ENCODE measurements at regions not wholly inside any gene's neighbourhood (a gene's known extent, or its start where the extent isn't known, plus 50 kb on each side); places are given as distances from the start of the nearest gene placed in this dataset.

DNA sequence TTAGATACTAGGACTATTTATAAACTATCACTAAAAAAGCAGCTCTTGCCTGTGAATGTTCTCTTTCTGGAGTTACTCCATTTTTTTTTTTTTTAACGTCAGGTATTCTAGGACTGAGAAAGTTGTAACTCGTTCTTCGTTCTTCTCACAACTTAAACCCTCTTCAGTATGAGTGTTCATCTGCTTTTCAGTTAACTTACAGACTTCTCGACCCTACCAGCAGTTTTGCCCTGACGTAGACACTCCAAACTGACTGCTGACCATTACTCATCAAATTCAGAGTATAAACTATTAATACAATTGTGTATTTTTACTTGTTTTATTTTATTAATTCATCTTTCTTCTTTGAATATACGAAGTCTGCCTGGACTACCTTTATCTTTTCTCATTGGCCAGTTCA is 353.1 kb downstream of the GPR37 start:
- TF ChIP-seq GATA3 (IDR thresholded peaks at IDR 0.05; ENCODE audit: low read depth, low read length) (no peak), GATA2 (IDR thresholded peaks at IDR 0.05; ENCODE audit: low read depth, low read length) (no peak)

Measured in SH-SY5Y (cell line).